Activated CD8-positive, alpha-beta memory T cell treated with anti-CD3 and anti-CD28 coated beads, Interleukin-2, amount 50 U/mL, for 1 hour (primary cell): ENCODE measurements at regions not wholly inside any gene's neighbourhood (a gene's known extent, or its start where the extent isn't known, plus 50 kb on each side); places are given as distances from the start of the nearest gene placed in this dataset.

Experiments
- DNase-seq: peaks from one replicate; pipeline ENCODE4 v3.0.0-alpha.2; 2020; ENCODE audit errors: extremely low read depth

GRCh38 chr7:106606120-106606519 is 54.8 kb downstream of the CCDC71L start:
- DNase-seq, result no peak

DNA sequence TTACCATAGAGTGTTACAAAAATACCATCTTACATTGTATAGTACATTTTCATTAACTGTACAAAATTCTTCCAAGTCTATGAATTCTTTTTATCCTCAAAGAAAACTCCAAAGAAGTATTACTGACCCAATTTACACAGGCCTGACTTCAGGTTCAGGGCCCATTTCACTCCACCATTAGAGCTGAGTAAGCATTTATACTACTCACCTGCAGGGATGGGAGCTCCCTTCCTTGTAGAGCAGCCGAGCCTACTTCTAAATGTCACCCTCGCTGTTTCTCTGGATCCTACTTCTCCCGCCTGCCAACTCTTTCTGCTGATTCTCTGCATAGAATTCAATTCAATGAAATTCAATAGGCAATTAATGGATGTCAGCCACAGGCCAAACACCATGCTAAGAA is 56.0 kb downstream of the CCDC71L start:
- no peak for DNase-seq

DNA sequence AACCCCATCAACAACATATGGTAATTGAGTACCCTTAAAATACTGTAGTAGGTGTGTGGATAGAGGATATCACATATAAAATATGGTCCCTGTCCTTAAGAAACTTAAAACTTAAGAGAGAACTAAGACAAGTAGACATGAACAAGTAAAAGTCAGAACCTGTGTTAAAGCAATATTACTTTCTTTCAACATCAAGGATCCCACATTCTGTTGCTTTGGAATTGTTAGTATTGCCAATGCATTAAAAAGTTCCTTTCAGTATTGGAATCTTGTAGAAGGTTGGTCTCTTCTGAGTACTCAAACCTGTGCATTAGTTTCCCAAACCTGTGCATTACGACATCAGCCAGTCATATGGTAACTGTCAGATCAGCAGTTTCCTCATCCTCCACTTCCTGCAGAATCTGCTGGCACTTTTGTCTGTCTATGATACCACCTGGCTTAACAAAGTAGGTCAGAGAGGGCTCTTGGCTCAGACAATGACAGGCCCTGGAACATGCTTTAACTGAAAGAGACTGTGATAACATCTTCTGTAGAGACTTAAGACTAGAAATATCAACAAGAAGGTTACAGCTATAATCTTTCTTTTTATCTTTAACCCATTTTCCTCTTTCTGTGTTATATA is 56.5 kb downstream of the CCDC71L start:
- no peak for DNase-seq

GRCh38 chr7:106603346-106603745 is 57.6 kb downstream of the CCDC71L start:
- no peak for DNase-seq

GRCh38 chr7:106602062-106602461 is 58.9 kb downstream of the CCDC71L start:
- no peak for DNase-seq

GRCh38 chr7:106600569-106601373 is 60.2 kb downstream of the CCDC71L start:
- DNase-seq, result no peak

GRCh38 chr7:106599343-106599698 is 61.6 kb downstream of the CCDC71L start:
- DNase-seq, result no peak

- peak; percentile 22 for DNase-seq
These were observed 62.2 kb downstream of the CCDC71L start for GRCh38 chr7:106598663-106599342.

GRCh38 chr7:106597751-106598546 is 63.0 kb downstream of the CCDC71L start:
- no peak for DNase-seq

DNA sequence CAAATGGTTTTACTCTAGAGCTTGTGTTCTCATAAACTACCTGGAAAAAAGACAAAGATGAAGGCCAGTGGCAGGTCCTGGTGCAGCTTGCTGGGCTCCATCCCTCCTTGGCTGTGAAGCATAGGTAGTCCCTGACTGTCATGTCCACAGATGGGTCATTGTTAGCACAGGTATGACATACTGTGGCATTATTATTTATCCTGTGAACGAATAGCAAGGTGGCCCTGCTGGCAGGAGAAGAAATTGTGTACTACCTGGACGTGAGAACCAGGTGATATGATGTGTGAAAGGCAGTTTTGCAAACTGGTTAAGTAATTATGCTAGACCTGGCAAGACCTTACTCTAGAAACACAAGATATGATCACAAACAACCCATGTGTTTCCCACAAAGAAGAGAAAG is 63.9 kb downstream of the CCDC71L start:
- DNase-seq, result no peak

DNA sequence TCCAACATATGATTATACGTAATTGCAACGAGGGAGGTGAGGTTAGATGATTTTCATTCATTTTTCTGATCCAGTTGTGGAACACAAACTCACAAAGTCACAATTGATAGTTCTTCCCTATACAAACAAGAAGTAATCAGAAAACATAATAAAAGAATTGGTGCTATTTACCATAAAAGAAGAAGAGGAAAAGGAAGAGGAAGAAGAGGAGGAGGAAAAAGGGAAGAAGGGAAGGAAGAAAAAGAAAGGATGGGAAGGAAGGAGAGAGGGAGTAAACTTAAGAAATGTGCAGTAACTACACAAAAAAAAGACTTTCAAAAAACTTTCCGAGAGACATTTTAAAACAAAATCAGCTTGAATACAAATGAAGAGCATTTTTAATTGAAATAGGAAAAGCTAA is 65.0 kb downstream of the CCDC71L start:
- DNase-seq, result no peak

DNA sequence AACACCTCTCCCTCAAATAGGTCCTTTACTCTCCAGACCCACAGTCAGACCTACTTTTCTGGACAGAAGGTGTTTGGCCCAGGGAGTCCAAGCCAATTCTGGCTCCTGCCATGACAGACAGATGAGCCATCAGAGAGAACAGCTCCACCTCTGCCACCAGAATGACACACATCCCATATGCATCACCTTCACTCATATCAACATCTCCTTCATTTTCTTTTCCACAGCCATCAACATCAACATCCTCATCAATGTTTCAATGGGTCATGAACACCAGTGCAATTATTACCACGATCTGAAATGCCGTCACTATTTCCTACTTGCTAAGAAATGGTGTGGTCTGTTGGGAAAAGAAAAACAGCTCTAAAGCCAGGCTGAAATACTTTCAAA is 67.9 kb downstream of the CCDC71L start:
- DNase-seq, result no peak

DNA sequence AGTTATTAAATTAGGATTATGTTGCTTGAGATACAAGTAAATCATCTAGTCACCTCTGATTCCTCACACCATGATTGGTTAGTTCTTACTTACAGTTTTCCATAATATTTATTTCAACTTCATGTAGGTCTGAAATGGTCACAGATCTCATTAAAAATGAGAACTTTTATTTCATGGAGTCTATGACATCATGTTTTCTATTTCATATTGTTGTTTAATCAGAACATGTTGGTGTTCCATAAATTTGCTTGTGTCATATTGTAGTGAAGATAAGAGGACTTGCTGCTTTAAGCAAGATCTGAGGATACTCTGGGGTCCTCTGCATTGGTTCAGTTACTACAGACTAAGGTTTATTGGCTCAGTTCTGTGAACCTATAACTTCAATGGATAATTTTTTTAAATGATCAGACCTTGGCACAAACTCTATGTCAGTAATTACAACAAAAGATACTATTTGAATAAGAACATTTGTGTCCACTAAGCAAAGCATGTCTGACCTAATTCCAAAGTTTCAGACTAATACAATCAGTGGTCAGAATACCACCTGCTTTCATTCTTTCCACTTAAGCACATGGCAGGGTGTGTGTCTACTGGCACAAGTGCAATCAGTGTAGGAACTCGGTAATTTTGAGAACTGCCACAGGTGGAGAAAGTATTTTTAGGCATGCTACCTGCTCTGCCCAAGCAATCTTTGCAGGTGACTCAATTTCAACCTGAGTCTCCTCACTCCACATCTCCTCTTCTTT is 68.5 kb downstream of the CCDC71L start:
- DNase-seq, result no peak

- DNase-seq, result no peak
These were observed 69.8 kb downstream of the CCDC71L start for GRCh38 chr7:106591146-106591545.

GRCh38 chr7:106590209-106590816 is 70.6 kb downstream of the CCDC71L start:
- no peak for DNase-seq

GRCh38 chr7:106589198-106589879 is 71.6 kb downstream of the CCDC71L start:
- no peak for DNase-seq

DNA sequence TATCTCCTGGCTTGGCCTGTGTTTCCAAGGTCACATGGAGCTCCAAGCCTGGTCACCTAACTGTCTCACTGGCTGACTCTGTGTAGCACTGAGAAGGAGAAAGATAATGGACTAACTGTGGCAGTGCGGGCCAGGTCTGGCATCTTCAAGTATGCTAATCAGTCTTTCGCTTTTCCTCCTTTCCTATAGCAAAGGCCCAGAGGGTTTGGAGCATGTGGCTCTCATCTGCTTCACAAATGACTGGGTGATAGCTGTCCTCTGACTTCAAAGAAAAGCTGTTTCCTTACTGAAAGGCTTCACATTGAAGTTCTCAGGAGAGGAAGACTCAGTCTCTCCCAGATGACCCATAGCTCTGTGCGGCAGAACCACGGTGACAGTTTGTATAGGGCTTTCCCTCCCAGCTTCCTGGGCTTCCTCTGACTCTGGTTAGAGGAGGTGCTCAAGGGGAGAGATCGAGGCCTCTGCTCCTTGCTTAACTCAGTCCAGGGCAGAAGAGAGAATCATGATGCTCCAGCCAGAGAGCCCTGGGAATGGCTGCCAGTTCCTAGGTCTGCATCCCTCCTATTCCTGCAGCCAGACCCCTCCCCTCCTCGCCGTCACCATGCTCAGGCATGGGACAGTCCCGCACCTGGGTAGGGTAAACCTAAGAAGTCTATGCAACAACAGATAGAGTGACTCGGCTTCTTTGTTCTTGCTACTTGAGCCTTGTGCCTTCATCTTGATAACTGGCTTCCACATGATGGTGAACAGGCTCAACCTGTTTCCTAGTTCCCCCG is 72.3 kb downstream of the CCDC71L start:
- DNase-seq, result no peak

GRCh38 chr7:106584914-106585759 is 75.8 kb downstream of the CCDC71L start:
- DNase-seq, result no peak
